Sigmoid colon (tissue), 6 donors: ENCODE measurements at regions not wholly inside any gene's neighbourhood (a gene's known extent, or its start where the extent isn't known, plus 50 kb on each side); places are given as distances from the start of the nearest gene placed in this dataset.

Experiments used
- DNase-seq: peaks from one replicate; pipeline ENCODE4 v3.0.0-alpha.2; 2019
- H3K27ac ChIP-seq, 4 donors: fragments of 200-600 bp; sonication (generic); one replicate each; pipeline ENCODE4 v1.5.1; 2016 to 2019; ENCODE audit warnings: mild to moderate bottlenecking in 1 of 4
- H3K27me3 ChIP-seq, 3 donors: fragments of 200-600 bp; sonication (generic); one replicate each; pipeline ENCODE4 v1.5.1; 2019; ENCODE audit warnings: mild to moderate bottlenecking in 1 of 3
- H3K36me3 ChIP-seq, 4 donors: fragments of 200-600 bp; sonication (generic); one replicate each; pipeline ENCODE4 v1.5.1; 2016 to 2019
- H3K4me1 ChIP-seq, 4 donors: fragments of 200-600 bp; sonication (generic); one replicate each; pipeline ENCODE4 v1.5.1; 2017 to 2019
- H3K4me3 ChIP-seq, 4 donors: fragments of 200-600 bp; sonication (generic); one replicate each; pipeline ENCODE4 v1.5.1; 2017 to 2019; ENCODE audit warnings: mild to moderate bottlenecking in 2 of 4, moderate library complexity in 1 of 4
- H3K9me3 ChIP-seq, 4 donors: fragments of 200-600 bp in 3 of 4; sonication (generic) in 3 of 4; one replicate each; pipeline versions ENCODE4 v1.5.1 to v1.6.1; 2013 to 2019
- CTCF ChIP-seq, 4 experiments: fragments of 450-650 bp in 3 of 4; fragments of 200-600 bp in 1 of 4; IDR thresholded peaks; one replicate each; pipeline ENCODE4 v1.5.1; 2016 to 2019; ENCODE audit warnings: antibody characterized with exemption in 4 of 4, mild to moderate bottlenecking in 3 of 4, moderate library complexity in 2 of 4
- EP300 ChIP-seq, 4 donors: sonication (generic); formaldehyde crosslinking; IDR thresholded peaks; one replicate each; pipeline ENCODE4 v1.6.1; 2017; ENCODE audit warnings: antibody characterized with exemption in 4 of 4
- POLR2A ChIP-seq, 2 donors: fragments of 450-650 bp; IDR thresholded peaks; one replicate each; pipeline ENCODE4 v1.6.1; 2016; ENCODE audit warnings: antibody characterized with exemption in 2 of 2, mild to moderate bottlenecking in 2 of 2, moderate library complexity in 2 of 2
- POLR2AphosphoS5 ChIP-seq, 4 donors: sonication (generic); formaldehyde crosslinking; IDR thresholded peaks; one replicate each; pipeline ENCODE4 v1.6.1; 2017; ENCODE audit warnings: antibody characterized with exemption in 4 of 4
- WGBS, 2 donors: extraction: QIAGEN DNeasy Blood & Tissue Kit; methylation state at CpG; one replicate each; pipeline ENCODE4 v1.1.7; 2013; 5-methylcytosine and 5-hydroxymethylcytosine counted together
- intact Hi-C: fragments of 100-400 bp; cut with DNase I; formaldehyde crosslinking; loops from one replicate; pipeline ENCODE4 v1.15.1; 2023
- donor health status: healthy with polysubstance abuse.
- donor health status: healthy.

GRCh38 chr2:215601526-215601925, 165.7 kb upstream of the FN1 start:
- Histone ChIP-seq H3K27me3 (no peaks in the 10 kb centered on the region), H3K4me1 (peaks cover 0 to 7% (median 0%) of the 10 kb centered on the region in 4 donors), H3K27ac (no peak overlapping the region), H3K36me3 (no peaks in the 10 kb centered on the region), H3K4me3 (no peak overlapping the region), H3K9me3 (no peaks in the 10 kb centered on the region)
- DNase-seq = no peak
- TF ChIP-seq POLR2AphosphoS5 (IDR thresholded peaks at IDR 0.05) = no peak
- TF ChIP-seq CTCF (IDR thresholded peaks at IDR 0.05) = no peak
- TF ChIP-seq EP300 (IDR thresholded peaks at IDR 0.05) = no peak
- no peak for TF ChIP-seq POLR2A (IDR thresholded peaks at IDR 0.05)
- intact Hi-C loops = no loop called here
- WGBS, 2 donors = 89 to 93% methylated on average over 3 of the region's 3 CpGs

GRCh38 chr2:215598376-215598975, 162.6 kb upstream of the FN1 start:
- H3K9me3 ChIP-seq = no peaks in the 10 kb centered on the region
- H3K27ac ChIP-seq = no peak overlapping the region
- 66 to 86% methylated on average over 3 of the region's 3 CpGs for WGBS, 2 donors
- intact Hi-C loops = no loop called here
- peaks cover 0 to 7% (median 0%) of the 10 kb centered on the region in 4 donors for H3K4me1 ChIP-seq
- H3K4me3 ChIP-seq = no peak overlapping the region
- no peak for TF ChIP-seq POLR2A (IDR thresholded peaks at IDR 0.05)
- TF ChIP-seq CTCF (IDR thresholded peaks at IDR 0.05) = no peak
- no peak for TF ChIP-seq POLR2AphosphoS5 (IDR thresholded peaks at IDR 0.05)
- no peak for TF ChIP-seq EP300 (IDR thresholded peaks at IDR 0.05)
- H3K27me3 ChIP-seq = no peaks in the 10 kb centered on the region
- no peak for DNase-seq
- no peaks in the 10 kb centered on the region for H3K36me3 ChIP-seq

GRCh38 chr2:215597577-215597976, 161.7 kb upstream of the FN1 start:
- H3K36me3 ChIP-seq = no peaks in the 10 kb centered on the region
- no peak overlapping the region for H3K4me3 ChIP-seq

GRCh38 chr2:215594766-215595165, 158.9 kb upstream of the FN1 start:
- WGBS, 2 donors = 75 to 77% methylated on average over 2 of the region's 2 CpGs
- Histone ChIP-seq H3K9me3 (no peaks in the 10 kb centered on the region), H3K27ac (no peak overlapping the region), H3K36me3 (no peaks in the 10 kb centered on the region), H3K4me3 (no peak overlapping the region), H3K4me1 (no peaks in the 10 kb centered on the region), H3K27me3 (no peaks in the 10 kb centered on the region)
- intact Hi-C loops = no loop called here
- no peak for TF ChIP-seq CTCF (IDR thresholded peaks at IDR 0.05)
- TF ChIP-seq POLR2AphosphoS5 (IDR thresholded peaks at IDR 0.05) = no peak
- TF ChIP-seq EP300 (IDR thresholded peaks at IDR 0.05) = no peak
- TF ChIP-seq POLR2A (IDR thresholded peaks at IDR 0.05) = no peak
- DNase-seq = no peak

More at GRCh38 chr2:215597577-215597976, 161.7 kb upstream of the FN1 start:
- no peak for TF ChIP-seq POLR2A (IDR thresholded peaks at IDR 0.05)
- no peak for TF ChIP-seq CTCF (IDR thresholded peaks at IDR 0.05)
- no peak for TF ChIP-seq POLR2AphosphoS5 (IDR thresholded peaks at IDR 0.05)
- no peak for TF ChIP-seq EP300 (IDR thresholded peaks at IDR 0.05)
- Histone ChIP-seq H3K9me3 (no peaks in the 10 kb centered on the region), H3K27me3 (no peaks in the 10 kb centered on the region), H3K4me1 (peaks cover 0 to 7% (median 0%) of the 10 kb centered on the region in 4 donors), H3K27ac (no peak overlapping the region)
- WGBS, 2 donors = 94% methylated on average over 3 of the region's 3 CpGs
- DNase-seq = no peak
- intact Hi-C loops = no loop called here
